Ovary (tissue), 7 donors: ENCODE measurements at regions not wholly inside any gene's neighbourhood (a gene's known extent, or its start where the extent isn't known, plus 50 kb on each side); places are given as distances from the start of the nearest gene placed in this dataset.

ENCODE experiments used
- DNase-seq, 5 donors: peaks; one replicate each; pipeline ENCODE4 v3.0.0-alpha.2; 2019 to 2020
- H3K27ac ChIP-seq, 2 donors: fragments of 200-600 bp; one replicate each; pipeline versions ENCODE4 v1.5.1 to v1.8.0; 2019 to 2022
- H3K27me3 ChIP-seq: fragments of 200-600 bp; one replicate; pipeline ENCODE4 v1.8.0; 2022
- H3K36me3 ChIP-seq: fragments of 200-600 bp; sonication (generic); one replicate; pipeline ENCODE4 v1.5.1; 2019
- H3K4me1 ChIP-seq: one replicate; pipeline ENCODE4 v1.8.1; 2013; ENCODE audit warnings: mild to moderate bottlenecking, moderate library complexity; ENCODE audit not compliant: insufficient read depth
- H3K4me3 ChIP-seq: fragments of 200-600 bp; sonication (generic); one replicate; pipeline ENCODE4 v1.5.1; 2017
- H3K9me3 ChIP-seq, 2 donors: fragments of 200-600 bp in 1 of 2; sonication (generic) in 1 of 2; one replicate each; pipeline versions ENCODE4 v1.5.1 to v1.8.1; 2013 to 2019; ENCODE audit warnings: mild to moderate bottlenecking in 1 of 2, moderate library complexity in 1 of 2
- CTCF ChIP-seq, 3 donors: fragments of 450-650 bp in 2 of 3; fragments of 200-600 bp in 1 of 3; IDR thresholded peaks; one replicate each; pipeline versions ENCODE4 v1.5.1 to v1.8.0; 2016 to 2022; ENCODE audit warnings: antibody characterized with exemption in 3 of 3, mild to moderate bottlenecking in 1 of 3
- EP300 ChIP-seq: sonication (generic); formaldehyde crosslinking; IDR thresholded peaks from one replicate; pipeline ENCODE4 v1.6.1; 2017; ENCODE audit warnings: antibody characterized with exemption
- POLR2A ChIP-seq: fragments of 450-650 bp; IDR thresholded peaks from one replicate; pipeline ENCODE4 v1.6.1; 2017; ENCODE audit warnings: antibody characterized with exemption, mild to moderate bottlenecking, moderate library complexity
- WGBS, 3 donors: extraction: QIAGEN DNeasy Blood & Tissue Kit in 1 of 3; methylation state at CpG; one replicate each; pipeline versions ENCODE4 v1.1.5 to v1.1.7; 2013 to 2017; 5-methylcytosine and 5-hydroxymethylcytosine counted together
- intact Hi-C, 4 donors: fragments of 100-400 bp; cut with DNase I; formaldehyde crosslinking; loops; one replicate each; pipeline versions ENCODE4 v1.11.0 to v1.15.1; 2022 to 2023
- donor health status: DM: no; HTN: no; CAD: no; lungs with moderate emphysema.
- donor health status: DM: no; HTN: no; CAD: no.
- donor health status: Bipolar disorder and iron deficiency.
- donor health status: DM: no; HTN: no; CAD: no.
- donor health status: DM: yes; HTN: yes; CAD: no.

DNA sequence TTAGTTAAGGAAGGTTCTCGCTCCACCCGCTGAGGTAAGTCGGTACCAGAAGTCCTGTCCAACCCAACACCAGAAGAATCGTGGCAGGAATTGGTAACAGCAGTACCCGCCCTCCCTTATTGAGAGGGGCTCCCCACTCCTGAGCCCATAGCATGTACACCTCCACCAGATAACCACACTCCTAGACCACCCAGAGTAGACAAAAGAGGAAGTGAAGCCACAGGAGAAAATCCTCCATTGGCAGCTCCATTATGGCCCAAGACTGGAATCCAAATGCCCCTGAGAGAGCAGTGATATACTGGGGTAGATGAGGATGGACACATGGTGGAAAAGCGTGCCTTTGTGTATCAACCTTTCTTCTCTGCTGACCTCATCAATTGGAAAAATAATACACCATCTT, 106.1 kb upstream of the EPB41L4A start:
- intact Hi-C loops: no loop called here
- WGBS, 3 donors: 91 to 95% (median 95%) methylated on average over 6 of the region's 6 CpGs
- no peaks in the 10 kb centered on the region for H3K27me3 ChIP-seq
- DNase-seq: no peak
- H3K4me3 ChIP-seq: no peak overlapping the region
- H3K27ac ChIP-seq: no peak overlapping the region
- H3K4me1 ChIP-seq: no peaks in the 10 kb centered on the region
- no peaks in the 10 kb centered on the region for H3K36me3 ChIP-seq
- no peaks in the 10 kb centered on the region for H3K9me3 ChIP-seq
- TF ChIP-seq POLR2A (no peak), CTCF (IDR thresholded peaks at IDR 0.05) (no peak), EP300 (no peak)

DNA sequence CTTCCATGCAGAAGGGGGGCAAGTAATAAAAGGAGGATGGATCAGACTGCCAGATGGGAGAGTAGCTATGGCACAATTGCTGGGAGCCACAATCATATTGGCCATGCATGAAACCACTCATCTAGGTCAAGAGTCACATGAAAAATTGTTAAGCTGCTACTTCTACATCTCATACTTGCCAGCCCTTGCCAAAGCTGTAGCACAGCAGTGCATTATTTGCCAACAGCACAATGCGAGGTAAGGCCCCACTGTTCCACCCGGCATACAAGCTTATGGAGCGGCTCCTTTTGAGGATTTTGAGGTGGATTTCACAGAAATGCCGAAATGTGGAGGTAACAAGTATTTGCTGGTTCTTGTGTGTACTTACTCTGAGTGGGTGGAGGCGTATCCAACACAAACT, 109.9 kb upstream of the EPB41L4A start:
- TF ChIP-seq CTCF (IDR thresholded peaks at IDR 0.05): no peak
- no peak for TF ChIP-seq EP300
- TF ChIP-seq POLR2A: no peak
- intact Hi-C loops: no loop called here
- no peaks in the 10 kb centered on the region for H3K9me3 ChIP-seq
- H3K4me3 ChIP-seq: no peak overlapping the region
- H3K36me3 ChIP-seq: no peaks in the 10 kb centered on the region
- 94 to 95% (median 95%) methylated on average over 5 of the region's 5 CpGs for WGBS, 3 donors
- no peak overlapping the region for H3K27ac ChIP-seq
- DNase-seq: no peak
- no peaks in the 10 kb centered on the region for H3K27me3 ChIP-seq
- H3K4me1 ChIP-seq: no peaks in the 10 kb centered on the region

- no peak overlapping the region for H3K27ac ChIP-seq
- H3K9me3 ChIP-seq: no peaks in the 10 kb centered on the region
- intact Hi-C loops: no loop called here
- DNase-seq: no peak
- WGBS, 3 donors: 40 to 53% (median 48%) methylated on average over 5 of the region's 5 CpGs
- no peak for TF ChIP-seq POLR2A
- no peaks in the 10 kb centered on the region for H3K36me3 ChIP-seq
- H3K4me1 ChIP-seq: no peaks in the 10 kb centered on the region
- H3K27me3 ChIP-seq: no peaks in the 10 kb centered on the region
- no peak overlapping the region for H3K4me3 ChIP-seq
Observed at GRCh38 chr5:112529525-112529924, 110.4 kb upstream of the EPB41L4A start.

- no peak for TF ChIP-seq CTCF (IDR thresholded peaks at IDR 0.05)
- no peak for TF ChIP-seq EP300
- TF ChIP-seq POLR2A: no peak
- no peak overlapping the region for H3K4me3 ChIP-seq
- no peak for DNase-seq
- H3K27me3 ChIP-seq: no peaks in the 10 kb centered on the region
- intact Hi-C loops: no loop called here
- no peaks in the 10 kb centered on the region for H3K4me1 ChIP-seq
- no peak overlapping the region for H3K27ac ChIP-seq
- H3K36me3 ChIP-seq: no peaks in the 10 kb centered on the region
- H3K9me3 ChIP-seq: no peaks in the 10 kb centered on the region
- WGBS, 3 donors: 83 to 89% (median 86%) methylated on average over 5 of the region's 5 CpGs
Observed at GRCh38 chr5:112532654-112533360, 113.7 kb upstream of the EPB41L4A start.

DNA sequence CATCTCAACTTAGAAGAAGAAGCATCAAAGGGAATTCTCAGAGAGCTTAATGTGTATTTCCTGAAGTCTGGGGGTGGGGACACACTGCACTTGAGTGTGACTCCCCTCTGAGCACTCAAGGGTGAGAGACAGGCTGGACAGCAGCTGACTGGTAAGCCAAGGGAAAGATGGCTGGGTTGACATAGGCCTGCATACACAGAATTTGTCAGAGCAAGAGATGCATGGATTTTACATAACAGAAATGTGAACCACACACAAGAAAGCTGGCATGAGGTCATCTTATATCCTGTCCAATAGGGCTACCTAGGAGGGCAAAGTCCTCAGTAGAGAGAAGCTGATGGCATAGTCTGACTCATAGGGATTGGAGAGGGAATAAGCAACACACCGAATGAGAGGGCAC, 114.3 kb upstream of the EPB41L4A start:
- TF ChIP-seq EP300 (no peak), CTCF (IDR thresholded peaks at IDR 0.05) (no peak), POLR2A (no peak)
- intact Hi-C loops: no loop called here
- H3K27ac ChIP-seq: no peak overlapping the region
- WGBS, 3 donors: 0 to 85% (median 43%) methylated on average over 1 of the region's 1 CpG
- no peaks in the 10 kb centered on the region for H3K4me1 ChIP-seq
- no peak for DNase-seq
- H3K27me3 ChIP-seq: no peaks in the 10 kb centered on the region
- no peak overlapping the region for H3K4me3 ChIP-seq
- H3K36me3 ChIP-seq: no peaks in the 10 kb centered on the region
- no peaks in the 10 kb centered on the region for H3K9me3 ChIP-seq
